ENCODE measurements at regions not wholly inside any gene's neighbourhood (a gene's known extent, or its start where the extent isn't known, plus 50 kb on each side); places are given as distances from the start of the nearest gene placed in this dataset.
"Not testable (repeated sequence)": the region's sequence is repeated elsewhere in the genome, so short reads cannot be mapped to it uniquely, and the experiment has no call there.

DNA sequence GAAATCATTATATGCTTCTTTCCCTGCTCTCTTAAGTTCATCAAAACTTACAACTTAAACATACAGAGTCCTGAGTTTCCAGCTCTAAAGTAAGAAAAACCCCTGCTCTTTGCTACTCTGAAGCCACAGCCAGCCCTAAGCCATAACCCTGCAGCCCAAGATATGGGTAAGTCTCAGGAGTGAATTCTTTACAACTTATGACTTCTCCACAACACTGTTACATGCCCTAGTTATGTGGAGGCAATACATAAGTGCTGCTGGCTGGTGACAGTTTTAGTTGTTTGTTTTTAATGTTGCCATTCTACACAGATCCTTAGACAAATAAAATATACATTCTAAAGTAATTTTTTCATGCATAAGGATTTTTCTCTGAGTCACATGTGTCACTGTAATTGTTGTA lies 100.2 kb downstream of the FBXO8 start:
- DNase-seq = no peak

DNA sequence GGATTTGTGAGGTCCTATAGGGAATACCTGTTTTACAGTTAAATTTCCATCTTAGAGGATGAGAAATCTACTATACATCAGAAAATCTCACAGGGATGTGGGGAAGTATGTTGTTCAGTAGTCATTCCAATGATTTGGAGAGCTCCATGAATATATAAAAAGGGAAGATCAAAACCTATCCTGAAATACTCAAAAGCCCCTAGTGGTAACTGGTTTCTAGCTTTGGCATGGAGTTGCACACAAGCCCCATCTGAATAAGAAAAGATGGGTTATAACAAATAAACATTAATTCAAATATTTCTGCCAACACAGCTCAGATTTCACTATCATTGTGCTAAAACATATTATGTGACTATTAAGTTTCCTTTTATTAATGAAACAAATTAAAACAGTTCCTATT lies 101.6 kb downstream of the FBXO8 start:
- DNase-seq = no peak

GRCh38 chr4:174177536-174177935 lies 105.9 kb downstream of the FBXO8 start:
- no peak for DNase-seq

- not testable (repeated sequence) for DNase-seq
These were observed 107.6 kb downstream of the FBXO8 start for GRCh38 chr4:174175836-174176235.

- no peak for DNase-seq
These were observed 110.1 kb downstream of the FBXO8 start for GRCh38 chr4:174173360-174173759.

DNA sequence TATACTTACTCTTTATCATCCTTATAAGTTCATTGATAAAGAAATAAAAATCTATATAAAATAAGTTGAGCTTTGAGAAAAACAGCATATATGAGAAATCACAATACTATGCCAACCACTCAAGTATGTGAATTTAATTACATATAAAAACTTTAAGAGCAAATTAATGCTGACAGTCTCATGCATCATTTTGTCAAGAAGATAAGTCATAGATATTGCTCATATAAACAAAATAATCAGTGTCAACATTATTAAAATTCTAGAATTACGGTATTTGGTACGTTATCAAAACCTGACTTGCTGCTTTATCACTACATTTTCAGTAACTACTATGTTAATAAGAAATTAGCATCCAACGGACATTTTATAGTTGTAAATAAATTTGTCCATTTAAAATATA lies 111.2 kb downstream of the FBXO8 start:
- DNase-seq = no peak

GRCh38 chr4:174170906-174171305 lies 112.6 kb downstream of the FBXO8 start:
- no peak for DNase-seq

- no peak for DNase-seq
These were observed 113.4 kb downstream of the FBXO8 start for GRCh38 chr4:174170091-174170490.

DNA sequence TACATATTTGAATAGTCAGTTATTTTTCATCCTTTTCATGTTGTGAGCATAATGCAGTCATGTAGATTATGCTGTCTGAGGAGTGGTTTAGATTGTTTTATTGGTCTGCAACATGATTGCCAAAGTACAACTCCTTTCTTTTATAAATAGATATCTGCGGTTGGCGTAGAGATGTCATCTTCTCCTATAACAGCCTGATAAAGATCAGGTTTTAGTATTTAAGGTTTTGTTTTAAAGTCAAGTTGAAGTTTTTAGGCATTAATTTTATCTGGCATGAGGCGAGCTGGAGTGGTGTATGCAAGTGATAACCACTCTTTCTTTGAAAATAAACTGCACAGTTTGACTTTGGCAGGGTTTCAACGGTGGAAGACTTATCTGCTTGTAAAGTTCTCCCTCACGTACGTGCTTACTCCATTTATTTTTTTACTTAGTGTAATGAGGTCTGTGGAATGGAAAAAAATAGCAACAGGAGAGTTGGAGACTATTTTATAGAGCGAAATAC lies 126.3 kb downstream of the FBXO8 start:
- DNase-seq = no peak

DNA sequence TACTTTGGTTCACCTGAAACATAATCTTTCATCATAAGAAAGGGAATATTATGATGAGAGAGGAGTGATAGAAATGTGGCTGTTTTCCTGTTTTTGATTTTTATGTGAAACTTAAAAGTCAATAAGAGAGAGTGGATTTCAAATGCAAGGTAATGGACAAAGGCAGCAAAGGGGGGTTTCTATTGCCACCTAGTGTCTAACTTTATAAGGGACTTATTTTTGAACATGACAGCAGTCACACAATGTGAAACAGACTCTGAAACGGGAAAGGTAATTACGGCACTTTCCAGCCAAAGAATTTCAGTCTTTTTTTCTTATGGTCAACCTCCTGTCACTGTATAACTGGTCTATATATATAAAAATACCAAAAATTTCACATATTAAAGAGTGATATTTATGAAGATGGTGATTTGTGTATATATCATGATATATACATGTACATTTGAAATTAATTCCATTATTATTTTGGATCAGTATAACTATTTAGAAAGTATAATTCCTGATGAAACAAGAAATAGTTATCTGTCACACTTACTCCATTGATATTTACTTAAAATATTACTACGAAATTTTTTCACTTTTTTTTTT lies 127.1 kb downstream of the FBXO8 start:
- no peak for DNase-seq

- no peak for DNase-seq
These were observed 129.1 kb downstream of the FBXO8 start for GRCh38 chr4:174154215-174154854.

GRCh38 chr4:174152717-174153466 lies 130.6 kb downstream of the FBXO8 start:
- no peak for DNase-seq

DNA sequence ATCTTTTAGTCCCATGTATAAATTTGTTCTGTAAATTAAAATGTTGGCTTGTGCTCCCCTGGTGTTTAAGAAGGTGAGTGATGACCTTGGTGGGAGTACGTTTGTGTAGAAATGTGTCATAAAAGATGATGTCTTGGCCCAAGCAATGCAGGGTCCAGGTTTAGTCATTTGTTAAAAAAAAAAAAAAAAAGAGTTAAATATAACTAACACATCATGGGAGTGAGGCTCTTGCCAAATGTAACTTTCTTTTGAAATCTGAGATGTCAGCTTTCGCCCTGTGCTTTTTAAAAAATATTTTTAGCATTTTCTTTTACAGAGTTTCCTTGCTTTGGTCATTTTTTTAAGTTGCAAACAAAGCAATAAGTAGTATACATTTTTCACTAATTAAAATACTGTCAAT lies 135.6 kb downstream of the FBXO8 start:
- DNase-seq = no peak

DNA sequence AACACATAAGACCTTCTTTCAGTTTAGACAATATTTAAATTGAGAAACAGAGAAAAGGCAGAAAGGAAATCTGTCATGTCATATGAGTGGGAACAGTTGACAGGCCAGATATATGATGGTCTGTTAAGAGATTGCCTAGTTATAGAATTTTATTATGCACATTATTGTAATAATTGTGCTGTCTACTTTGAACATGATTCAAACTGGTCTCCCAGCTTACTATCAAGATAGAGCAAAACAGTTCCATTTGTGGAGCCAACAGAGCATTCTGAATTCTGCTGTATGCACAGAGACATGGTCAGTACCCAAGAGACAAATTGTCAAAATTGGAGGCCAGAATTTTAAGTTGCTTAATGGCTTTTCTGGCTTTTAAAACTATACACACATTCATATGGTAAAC lies 139.4 kb downstream of the FBXO8 start:
- DNase-seq = no peak

- no peak for DNase-seq
These were observed 141.6 kb downstream of the FBXO8 start for GRCh38 chr4:174141876-174142275.

DNA sequence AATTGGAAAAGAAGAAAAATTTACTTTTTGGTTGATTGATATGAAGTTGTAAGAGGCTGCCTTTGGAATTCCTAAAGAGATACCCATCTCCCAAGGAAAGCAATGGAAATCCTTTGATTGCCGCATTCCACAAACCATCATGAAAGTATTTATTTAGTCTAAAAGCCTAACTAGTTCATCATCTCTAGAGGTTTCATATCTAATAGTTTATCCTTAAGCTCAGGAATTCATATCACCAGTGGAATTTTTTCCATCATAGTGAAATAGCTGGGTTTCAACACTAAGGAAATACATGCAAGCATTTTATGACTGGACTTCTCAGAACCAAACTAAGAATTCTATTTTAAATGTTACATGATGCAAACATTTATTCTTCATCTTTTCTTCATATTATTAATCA lies 144.9 kb downstream of the FBXO8 start:
- no peak for DNase-seq

DNA sequence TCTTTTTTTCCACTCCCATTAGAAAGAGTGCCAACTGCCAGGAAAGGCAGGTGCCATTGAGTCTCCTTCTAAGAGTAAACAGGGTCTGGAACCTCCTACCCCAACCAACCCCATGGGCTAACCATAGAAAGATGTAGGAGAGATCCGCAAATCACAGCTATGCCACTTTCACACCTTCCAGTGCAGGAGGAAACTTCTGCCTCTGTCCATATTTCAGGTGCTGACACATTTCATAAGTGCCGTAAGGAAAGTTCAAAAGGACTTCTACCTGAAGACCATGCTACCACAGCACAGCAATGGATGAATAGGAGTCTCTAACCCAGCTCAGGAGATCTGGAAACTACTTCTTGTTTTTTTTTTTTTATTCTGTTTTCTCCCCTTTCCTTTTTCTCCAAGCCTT lies 145.8 kb downstream of the FBXO8 start:
- no peak for DNase-seq

- DNase-seq = no peak
These were observed 147.5 kb downstream of the FBXO8 start for GRCh38 chr4:174135936-174136406.

- DNase-seq = no peak
These were observed 147.9 kb downstream of the FBXO8 start for GRCh38 chr4:174135530-174135929.

DNA sequence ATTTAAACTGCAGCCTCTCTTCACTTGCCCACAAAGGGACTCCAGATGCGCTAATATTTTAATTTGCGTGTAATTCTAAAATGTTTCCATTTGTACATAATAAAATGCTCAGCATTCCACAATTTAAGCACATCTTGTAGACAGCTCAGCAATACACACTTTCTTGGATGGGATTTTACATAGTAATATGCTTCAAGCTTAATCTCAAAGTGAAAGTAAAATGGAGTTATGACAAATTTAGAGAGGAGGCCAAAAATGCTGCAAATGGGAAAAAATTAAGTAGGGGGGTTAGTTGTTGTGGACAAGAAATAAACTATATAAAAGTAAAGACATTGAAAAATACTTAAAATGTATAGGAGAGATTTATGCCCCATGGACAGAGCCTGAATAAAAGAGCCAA lies 149.1 kb downstream of the FBXO8 start:
- DNase-seq = no peak

DNA sequence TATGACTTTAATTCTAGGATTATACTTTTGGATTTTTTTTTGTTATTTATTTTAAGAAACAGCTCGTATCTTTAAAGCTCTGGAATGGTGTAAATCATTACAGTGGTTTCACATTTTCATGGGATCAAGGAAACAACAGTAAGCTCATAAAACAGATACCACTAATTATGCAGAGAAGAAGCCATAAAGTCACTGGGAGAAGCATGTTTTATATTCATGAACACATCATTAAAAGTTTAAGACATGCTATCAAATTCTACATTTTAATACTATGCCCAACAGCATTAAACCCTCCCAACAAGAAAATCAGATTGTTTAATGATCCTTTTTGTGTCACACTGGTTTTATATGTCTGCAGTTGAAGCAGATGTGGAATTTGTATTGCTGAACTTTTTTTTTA lies 149.9 kb downstream of the FBXO8 start:
- no peak for DNase-seq

GRCh38 chr4:174131901-174132300 lies 151.6 kb downstream of the FBXO8 start:
- DNase-seq = no peak

DNA sequence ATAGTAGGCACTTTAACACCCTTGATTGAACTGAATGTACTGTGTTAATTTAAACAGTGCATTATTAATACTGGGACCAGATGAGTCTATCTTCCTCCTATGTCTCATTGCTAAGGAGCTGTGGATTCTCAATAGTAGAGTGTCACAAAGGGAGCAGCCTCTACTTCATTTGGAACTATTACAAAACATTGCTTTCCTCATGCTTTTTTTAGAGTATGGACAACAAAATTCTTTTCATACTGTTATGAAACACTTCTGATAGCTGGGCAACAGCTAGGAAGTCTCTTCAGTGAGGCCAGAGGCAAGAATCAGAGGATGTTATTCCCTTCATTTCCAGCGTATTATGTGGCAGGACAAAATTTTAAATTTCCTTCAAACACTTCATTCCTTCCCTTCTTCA lies 160.8 kb downstream of the FBXO8 start:
- no peak for DNase-seq
